ENCODE measurements at regions not wholly inside any gene's neighbourhood (a gene's known extent, or its start where the extent isn't known, plus 50 kb on each side); places are given as distances from the start of the nearest gene placed in this dataset.
A peak's percentile ranks its signal among the peaks of the same experiment; 100 is the strongest.

- H3K4me1 ChIP-seq: peaks cover 0 to 90% (median 38%) of the 10 kb centered on the region in 4 donors
- TF ChIP-seq CTCF (IDR thresholded peaks at IDR 0.05): no peak
- H3K27ac ChIP-seq: peak overlapping the region; percentile 19 to 36
Observed at GRCh38 chr14:71361336-71361735, 454.1 kb downstream of the PCNX1 start.

GRCh38 chr14:71361874-71362273 lies 454.6 kb downstream of the PCNX1 start:
- Histone ChIP-seq H3K27ac (peak overlapping the region; percentile 19 to 36), H3K9me3 (no peaks in the 10 kb centered on the region), H3K27me3 (no peaks in the 10 kb centered on the region), H3K4me1 (peaks cover 0 to 90% (median 36%) of the 10 kb centered on the region in 4 donors), H3K4me3 (no peak overlapping the region), H3K36me3 (no peaks in the 10 kb centered on the region)
- intact Hi-C loops (cut with DNase I; ENCODE audit: low total_unique reads): no loop called here
- no peak for TF ChIP-seq CTCF (IDR thresholded peaks at IDR 0.05)
- DNase-seq: no peak

More at GRCh38 chr14:71361336-71361735, 454.1 kb downstream of the PCNX1 start:
- Histone ChIP-seq H3K36me3 (no peaks in the 10 kb centered on the region), H3K27me3 (no peaks in the 10 kb centered on the region), H3K9me3 (no peaks in the 10 kb centered on the region), H3K4me3 (no peak overlapping the region)
- DNase-seq: no peak
- intact Hi-C loops (cut with DNase I; ENCODE audit: low total_unique reads): no loop called here

- no peak overlapping the region for H3K4me3 ChIP-seq
- H3K27ac ChIP-seq: peak overlapping the region in 1 of 2 donors; percentile 65
- intact Hi-C loops (cut with DNase I; ENCODE audit: low total_unique reads): no loop called here
- H3K9me3 ChIP-seq: no peaks in the 10 kb centered on the region
- no peaks in the 10 kb centered on the region for H3K36me3 ChIP-seq
- no peaks in the 10 kb centered on the region for H3K27me3 ChIP-seq
- TF ChIP-seq CTCF (IDR thresholded peaks at IDR 0.05): no peak
- H3K4me1 ChIP-seq: peaks cover 0 to 87% (median 36%) of the 10 kb centered on the region in 4 donors
- no peak for DNase-seq
Observed at GRCh38 chr14:71362282-71362681, 455.0 kb downstream of the PCNX1 start.

GRCh38 chr14:71362920-71363584 lies 455.8 kb downstream of the PCNX1 start:
- TF ChIP-seq CTCF (IDR thresholded peaks at IDR 0.05): no peak
- intact Hi-C loops (cut with DNase I; ENCODE audit: low total_unique reads): no loop called here
- peak overlapping the region; percentile 47 to 65 for H3K27ac ChIP-seq
- no peak overlapping the region for H3K4me3 ChIP-seq
- H3K4me1 ChIP-seq: peaks cover 0 to 80% (median 30%) of the 10 kb centered on the region in 4 donors
- no peaks in the 10 kb centered on the region for H3K36me3 ChIP-seq
- no peaks in the 10 kb centered on the region for H3K9me3 ChIP-seq
- DNase-seq: no peak
- H3K27me3 ChIP-seq: no peaks in the 10 kb centered on the region

GRCh38 chr14:71363946-71364925 lies 457.0 kb downstream of the PCNX1 start:
- no peaks in the 10 kb centered on the region for H3K9me3 ChIP-seq
- no peak for TF ChIP-seq CTCF (IDR thresholded peaks at IDR 0.05)
- no peak overlapping the region for H3K4me3 ChIP-seq
- no peak for DNase-seq
- peak overlapping the region; percentile 47 to 65 for H3K27ac ChIP-seq
- no peaks in the 10 kb centered on the region for H3K27me3 ChIP-seq
- intact Hi-C loops (cut with DNase I; ENCODE audit: low total_unique reads): no loop called here
- no peaks in the 10 kb centered on the region for H3K36me3 ChIP-seq
- peaks cover 0 to 69% (median 27%) of the 10 kb centered on the region in 4 donors for H3K4me1 ChIP-seq

Data from tibial artery (tissue), 4 donors.